ENCODE measurements at regions not wholly inside any gene's neighbourhood (a gene's known extent, or its start where the extent isn't known, plus 50 kb on each side); places are given as distances from the start of the nearest gene placed in this dataset.

GRCh38 chr3:31191354-31191753 is 296.9 kb upstream of the GADL1 start:
- TF ChIP-seq CTCF (IDR thresholded peaks at IDR 0.05), result no peak
- TF ChIP-seq POLR2A (IDR thresholded peaks at IDR 0.05), result no peak

All from body of pancreas (tissue), 4 donors.